GM12878 (cell line): ENCODE measurements at regions not wholly inside any gene's neighbourhood (a gene's known extent, or its start where the extent isn't known, plus 50 kb on each side); places are given as distances from the start of the nearest gene placed in this dataset.

Experiments used
- BMI1 ChIP-seq: fragments of 450-650 bp; IDR thresholded peaks from 2 replicates; pipeline ENCODE4 v1.6.1; 2016; ENCODE audit warnings: mild to moderate bottlenecking, moderate library complexity, borderline replicate concordance
- BRCA1 ChIP-seq: IDR thresholded peaks from 2 replicates; pipeline ENCODE4 v1.6.1; 2011; ENCODE audit warnings: low read depth, low read length, improper control_type of control experiment
- CEBPZ ChIP-seq: fragments of 150-350 bp; IDR thresholded peaks from 2 replicates; pipeline ENCODE4 v1.6.1; 2016; ENCODE audit warnings: low read depth, low read length
- CREB1 ChIP-seq: IDR thresholded peaks from 2 replicates; pipeline ENCODE4 v1.6.1; 2012; ENCODE audit warnings: low read depth, mild to moderate bottlenecking, inconsistent platforms
- E2F4 ChIP-seq: IDR thresholded peaks from 2 replicates; pipeline ENCODE4 v1.6.1; 2012; ENCODE audit warnings: low read depth, low read length, improper control_type of control experiment
- IKZF2 ChIP-seq, 2 experiments: fragments of 450-650 bp; IDR thresholded peaks; 2 replicates each; pipeline ENCODE4 v1.6.1; 2017; ENCODE audit warnings: mild to moderate bottlenecking in 2 of 2, moderate library complexity in 2 of 2
- KLF5 ChIP-seq: fragments of 450-650 bp; IDR thresholded peaks from 2 replicates; pipeline ENCODE4 v1.6.1; 2014; ENCODE audit warnings: mild to moderate bottlenecking; ENCODE audit not compliant: partially characterized antibody
- MAX ChIP-seq: IDR thresholded peaks from 2 replicates; pipeline ENCODE4 v1.6.1; 2012; ENCODE audit warnings: low read depth, low read length, improper control_type of control experiment
- NR2F1 ChIP-seq: fragments of 450-650 bp; conservative IDR thresholded peaks from 2 replicates; pipeline ENCODE4 v1.6.1; 2017; ENCODE audit warnings: mild to moderate bottlenecking
- PBX3 ChIP-seq: IDR thresholded peaks from 2 replicates; pipeline ENCODE4 v1.6.1; 2011; ENCODE audit warnings: mild to moderate bottlenecking, low read depth, low read length, moderate library complexity; ENCODE audit not compliant: insufficient replicate concordance
- POU2F2 ChIP-seq: IDR thresholded peaks from 3 replicates; pipeline ENCODE4 v1.6.1; 2011; ENCODE audit warnings: low read depth, mild to moderate bottlenecking, low read length, borderline replicate concordance
- RBBP5 ChIP-seq: fragments of 200-600 bp; sonication (generic); conservative IDR thresholded peaks from 2 replicates; pipeline ENCODE4 v1.6.1; 2016
- RELA ChIP-seq: fragments of 450-650 bp; IDR thresholded peaks from 2 replicates; pipeline ENCODE4 v1.8.0; 2014; ENCODE audit warnings: borderline replicate concordance; ENCODE audit not compliant: partially characterized antibody
- RFX5 ChIP-seq: IDR thresholded peaks from 2 replicates; pipeline ENCODE4 v1.6.1; 2011; ENCODE audit warnings: low read depth, low read length, improper control_type of control experiment
- RUNX3 ChIP-seq: IDR thresholded peaks from 2 replicates; pipeline ENCODE4 v1.6.1; 2012; ENCODE audit warnings: low read length, inconsistent platforms
- SIX5 ChIP-seq: IDR thresholded peaks from 2 replicates; pipeline ENCODE4 v1.6.1; 2011; ENCODE audit warnings: mild to moderate bottlenecking, low read depth, low read length, moderate library complexity; ENCODE audit not compliant: severe bottlenecking
- TBL1XR1 ChIP-seq: IDR thresholded peaks from 2 replicates; pipeline ENCODE4 v1.6.1; 2012; ENCODE audit warnings: low read depth, low read length, improper control_type of control experiment
- TCF7 ChIP-seq: IDR thresholded peaks from 2 replicates; pipeline ENCODE4 v1.6.1; 2014; ENCODE audit warnings: antibody characterized with exemption, borderline replicate concordance
- ZBTB33 ChIP-seq: fragments of 450-650 bp; IDR thresholded peaks from 2 replicates; pipeline ENCODE4 v1.6.1; 2017; ENCODE audit warnings: mild to moderate bottlenecking
- ZNF24 ChIP-seq: fragments of 450-650 bp; IDR thresholded peaks from 2 replicates; pipeline ENCODE4 v1.6.1; 2017; ENCODE audit warnings: antibody characterized with exemption, mild to moderate bottlenecking
- ZNF384 ChIP-seq: IDR thresholded peaks from 2 replicates; pipeline ENCODE4 v1.6.1; 2012; ENCODE audit warnings: low read depth, mild to moderate bottlenecking, low read length, improper control_type of control experiment, borderline replicate concordance
- TF ChIP-seq, protein P1 (sequence below): fragments of 450-650 bp; IDR thresholded peaks from 2 replicates; pipeline ENCODE4 v1.6.1; 2016; ENCODE audit warnings: mild to moderate bottlenecking

DNA sequence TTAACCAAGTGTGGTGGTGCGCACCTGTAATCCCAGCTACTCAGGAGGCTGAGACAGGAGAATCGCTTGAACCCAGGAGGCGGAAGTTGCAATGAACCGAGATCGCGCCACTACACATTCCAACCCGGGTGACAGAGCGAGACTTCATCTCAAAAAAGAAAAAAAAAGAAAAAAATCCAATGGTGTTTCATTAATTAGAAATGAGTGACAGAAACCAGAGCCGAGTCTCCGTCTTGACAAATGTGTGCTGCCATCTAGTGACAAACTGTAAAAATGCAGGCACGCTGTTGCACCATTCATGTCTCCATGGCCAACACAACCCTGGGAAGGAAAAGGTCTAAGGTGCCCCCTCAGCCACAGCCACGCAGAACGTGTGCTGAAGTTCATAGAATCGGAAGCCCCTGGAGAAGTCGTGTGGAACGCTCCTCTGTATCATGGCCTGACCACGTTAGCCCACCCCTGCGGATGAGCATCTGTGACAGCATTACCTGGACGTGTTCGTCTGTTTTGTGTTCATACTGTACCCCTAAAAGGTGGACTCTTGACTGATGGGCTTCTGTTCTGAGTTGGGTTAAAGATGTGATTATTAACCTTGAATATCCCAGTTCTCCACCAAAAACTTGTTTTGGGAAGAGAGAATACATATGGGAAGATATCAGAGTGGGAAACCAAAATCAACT is 94.9 kb downstream of the LYZL2 start (continued):
- no peak for TF ChIP-seq TCF7
- TF ChIP-seq ZNF24 = peak; percentile 23; the same call in 1 of the 2 replicates
- TF ChIP-seq TBL1XR1 = no peak
- TF ChIP-seq RFX5 = no peak
- TF ChIP-seq, protein P1, sequence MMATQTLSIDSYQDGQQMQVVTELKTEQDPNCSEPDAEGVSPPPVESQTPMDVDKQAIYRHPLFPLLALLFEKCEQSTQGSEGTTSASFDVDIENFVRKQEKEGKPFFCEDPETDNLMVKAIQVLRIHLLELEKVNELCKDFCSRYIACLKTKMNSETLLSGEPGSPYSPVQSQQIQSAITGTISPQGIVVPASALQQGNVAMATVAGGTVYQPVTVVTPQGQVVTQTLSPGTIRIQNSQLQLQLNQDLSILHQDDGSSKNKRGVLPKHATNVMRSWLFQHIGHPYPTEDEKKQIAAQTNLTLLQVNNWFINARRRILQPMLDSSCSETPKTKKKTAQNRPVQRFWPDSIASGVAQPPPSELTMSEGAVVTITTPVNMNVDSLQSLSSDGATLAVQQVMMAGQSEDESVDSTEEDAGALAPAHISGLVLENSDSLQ = peak; percentile 95
- TF ChIP-seq CREB1 = no peak
- 0 out of 4 replicates have a peak, but pooled peaks of 1 of the 2 experiments have one; percentile 28 for TF ChIP-seq IKZF2 (IDR thresholded peaks at IDR 0.05)
- no peak for TF ChIP-seq CEBPZ
- TF ChIP-seq E2F4 = no peak
- no peak for TF ChIP-seq SIX5
- TF ChIP-seq PBX3 = peak; percentile 74
- peak; percentile 73 for TF ChIP-seq ZNF384
- no peak for TF ChIP-seq BMI1
- TF ChIP-seq BRCA1 = no peak
- 0 out of 3 replicates have a peak, but pooled peaks have one; percentile 13 for TF ChIP-seq POU2F2
- no peak for TF ChIP-seq RUNX3
- TF ChIP-seq RELA = peak; percentile 24
- no peak for TF ChIP-seq KLF5
- TF ChIP-seq ZBTB33 = no peak
- TF ChIP-seq NR2F1 = no peak
- TF ChIP-seq MAX = no peak
- no peak for TF ChIP-seq RBBP5
